HG03432 (cell line): ENCODE measurements at regions not wholly inside any gene's neighbourhood (a gene's known extent, or its start where the extent isn't known, plus 50 kb on each side); places are given as distances from the start of the nearest gene placed in this dataset.
"Not testable (repeated sequence)": the region's sequence is repeated elsewhere in the genome, so short reads cannot be mapped to it uniquely, and the experiment has no call there.

Experiments used
- ATAC-seq: cut with Tn5 transposase; IDR thresholded peaks from one replicate; pipeline ENCODE4 v1.9.1; 2021; ENCODE audit warnings: mild to moderate bottlenecking, moderate library complexity; ENCODE audit not compliant: unreplicated experiment

- ATAC-seq: no peak
These were observed 59.7 kb downstream of the TEX35 start for GRCh38 chr1:178572604-178573003.

- peak; percentile 89 for ATAC-seq
These were observed 60.4 kb downstream of the TEX35 start for GRCh38 chr1:178573330-178573729.

- no peak for ATAC-seq
These were observed 61.4 kb downstream of the TEX35 start for GRCh38 chr1:178574345-178574744.

- no peak for ATAC-seq
These were observed 62.9 kb downstream of the TEX35 start for GRCh38 chr1:178575611-178576361.

- ATAC-seq: no peak
These were observed 63.9 kb downstream of the TEX35 start for GRCh38 chr1:178576841-178577240.

- ATAC-seq: no peak
These were observed 65.0 kb downstream of the TEX35 start for GRCh38 chr1:178577882-178578281.

GRCh38 chr1:178578541-178578940 lies 65.6 kb downstream of the TEX35 start:
- ATAC-seq: no peak

- no peak for ATAC-seq
These were observed 66.2 kb downstream of the TEX35 start for GRCh38 chr1:178579095-178579494.

GRCh38 chr1:178579562-178579961 lies 66.7 kb downstream of the TEX35 start:
- peak; percentile 67 for ATAC-seq

- no peak for ATAC-seq
These were observed 67.2 kb downstream of the TEX35 start for GRCh38 chr1:178580096-178580495.

GRCh38 chr1:178580876-178581275 lies 68.0 kb downstream of the TEX35 start:
- ATAC-seq: no peak

- ATAC-seq: peak; percentile 78
These were observed 68.7 kb downstream of the TEX35 start for GRCh38 chr1:178581351-178582303.

GRCh38 chr1:178587096-178587495 lies 74.2 kb downstream of the TEX35 start:
- no peak for ATAC-seq

- no peak for ATAC-seq
These were observed 75.1 kb downstream of the TEX35 start for GRCh38 chr1:178587975-178588374.

- not testable (repeated sequence) for ATAC-seq
These were observed 76.1 kb downstream of the TEX35 start for GRCh38 chr1:178589042-178589441.

GRCh38 chr1:178591811-178592210 lies 78.9 kb downstream of the TEX35 start:
- not testable (repeated sequence) for ATAC-seq

GRCh38 chr1:178593515-178593914 lies 80.6 kb downstream of the TEX35 start:
- no peak for ATAC-seq

GRCh38 chr1:178594133-178594532 lies 81.2 kb downstream of the TEX35 start:
- no peak for ATAC-seq

- ATAC-seq: no peak
These were observed 82.6 kb downstream of the TEX35 start for GRCh38 chr1:178595491-178595890.

GRCh38 chr1:178599087-178599486 lies 86.2 kb downstream of the TEX35 start:
- ATAC-seq: no peak

- peak; percentile 86 for ATAC-seq
These were observed 86.8 kb downstream of the TEX35 start for GRCh38 chr1:178599745-178600144.

- no peak for ATAC-seq
These were observed 91.0 kb downstream of the TEX35 start for GRCh38 chr1:178603926-178604325.
